ENCODE measurements at regions not wholly inside any gene's neighbourhood (a gene's known extent, or its start where the extent isn't known, plus 50 kb on each side); places are given as distances from the start of the nearest gene placed in this dataset.

GRCh38 chr12:34339922-34340321 lies 317.6 kb downstream of the ALG10 start:
- no peak for TF ChIP-seq CTCF (IDR thresholded peaks at IDR 0.05)
- no peak for TF ChIP-seq EZH2 (IDR thresholded peaks at IDR 0.05)
- TF ChIP-seq EZH2phosphoT487 (IDR thresholded peaks at IDR 0.05): no peak
